Calu3 (cell line): ENCODE measurements at regions not wholly inside any gene's neighbourhood (a gene's known extent, or its start where the extent isn't known, plus 50 kb on each side); places are given as distances from the start of the nearest gene placed in this dataset.

Experiments used
- BruUV-seq: library from RNA; stranded (reverse); fragments of 400-500 nt; replicated peaks from 2 replicates; lab custom pipeline; 2021; lab: Mats Ljungman, UMichigan
- CTCF ChIA-PET: fragments of 300-600 bp; sonication (Branson Sonifier 250); formaldehyde crosslinking; loops from one replicate; lab custom pipeline; 2022; ENCODE audit warnings: antibody characterized with exemption; lab: Charles Lee
- DNase-seq: peaks from one replicate; pipeline ENCODE4 v3.0.0; 2022
- H3K27ac Mint-ChIP-seq: one replicate; pipeline ENCODE4 v1.8.0; 2022; ENCODE audit warnings: mixed read lengths; ENCODE audit not compliant: unreplicated experiment
- H3K27me3 Mint-ChIP-seq: one replicate; pipeline ENCODE4 v1.8.0; 2022; ENCODE audit warnings: mixed read lengths; ENCODE audit not compliant: unreplicated experiment
- H3K36me3 Mint-ChIP-seq: one replicate; pipeline ENCODE4 v1.8.0; 2022; ENCODE audit warnings: mild to moderate bottlenecking, moderate library complexity, mixed read lengths; ENCODE audit not compliant: insufficient read depth, unreplicated experiment
- H3K4me1 Mint-ChIP-seq: one replicate; pipeline ENCODE4 v1.8.0; 2022; ENCODE audit warnings: mild to moderate bottlenecking, low read depth, mixed read lengths; ENCODE audit not compliant: unreplicated experiment
- H3K4me3 Mint-ChIP-seq: one replicate; pipeline ENCODE4 v1.8.0; 2022; ENCODE audit warnings: mild to moderate bottlenecking, low read depth, moderate library complexity, mixed read lengths; ENCODE audit not compliant: unreplicated experiment
- H3K9me3 Mint-ChIP-seq: one replicate; pipeline ENCODE4 v1.8.0; 2022; ENCODE audit warnings: low read depth, mixed read lengths; ENCODE audit not compliant: unreplicated experiment
- intact Hi-C: fragments of 100-400 bp; cut with micrococcal nuclease; formaldehyde crosslinking; loops from one replicate; pipeline ENCODE4 v1.10.0; 2022; ENCODE audit not compliant: unreplicated experiment
- TF ChIP-seq, protein P1 (sequence below): fragments of 200-600 bp; IDR thresholded peaks from one replicate; pipeline ENCODE4 v1.8.0; 2022; ENCODE audit warnings: antibody characterized with exemption; ENCODE audit not compliant: unreplicated experiment

DNA sequence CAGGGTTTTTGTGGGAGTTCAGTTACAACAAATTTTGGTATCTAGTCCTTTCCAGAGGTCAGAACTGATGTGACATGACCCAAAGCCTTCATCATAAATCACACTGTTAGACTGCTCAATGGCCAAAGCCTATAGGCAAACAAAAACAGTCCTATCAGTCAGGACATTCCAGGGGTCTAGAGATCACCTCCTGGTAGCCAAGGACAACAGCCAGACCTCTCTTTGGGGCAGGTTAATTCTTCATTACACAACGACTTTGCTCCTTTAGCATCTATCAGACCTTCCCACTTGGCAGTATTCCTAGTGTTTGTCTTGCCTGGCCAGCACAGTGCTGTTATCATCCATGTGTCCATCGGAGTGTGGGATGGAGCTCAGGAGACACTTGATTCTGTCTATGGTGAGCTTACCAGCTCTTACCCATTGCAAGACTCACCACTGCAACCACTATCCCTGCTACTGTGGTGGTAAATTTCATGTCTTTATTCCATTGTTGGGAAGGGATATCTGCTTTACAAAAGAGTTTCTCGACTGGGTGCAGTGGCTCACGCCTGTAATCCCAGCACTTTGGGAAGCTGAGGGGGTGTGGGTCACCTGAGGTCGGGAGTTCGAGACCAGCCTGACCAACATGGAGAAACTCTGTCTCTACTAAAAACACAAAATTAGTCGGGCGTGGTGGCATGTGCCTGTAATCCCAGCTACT is 95.5 kb upstream of the DHX40 start:
- Mint-ChIP-seq H3K36me3 (no peaks in the 10 kb centered on the region), H3K9me3 (no peaks in the 10 kb centered on the region), H3K27me3 (no peaks in the 10 kb centered on the region), H3K27ac (no peak overlapping the region), H3K4me3 (no peak overlapping the region), H3K4me1 (no peaks in the 10 kb centered on the region)
- TF ChIP-seq, protein P1, sequence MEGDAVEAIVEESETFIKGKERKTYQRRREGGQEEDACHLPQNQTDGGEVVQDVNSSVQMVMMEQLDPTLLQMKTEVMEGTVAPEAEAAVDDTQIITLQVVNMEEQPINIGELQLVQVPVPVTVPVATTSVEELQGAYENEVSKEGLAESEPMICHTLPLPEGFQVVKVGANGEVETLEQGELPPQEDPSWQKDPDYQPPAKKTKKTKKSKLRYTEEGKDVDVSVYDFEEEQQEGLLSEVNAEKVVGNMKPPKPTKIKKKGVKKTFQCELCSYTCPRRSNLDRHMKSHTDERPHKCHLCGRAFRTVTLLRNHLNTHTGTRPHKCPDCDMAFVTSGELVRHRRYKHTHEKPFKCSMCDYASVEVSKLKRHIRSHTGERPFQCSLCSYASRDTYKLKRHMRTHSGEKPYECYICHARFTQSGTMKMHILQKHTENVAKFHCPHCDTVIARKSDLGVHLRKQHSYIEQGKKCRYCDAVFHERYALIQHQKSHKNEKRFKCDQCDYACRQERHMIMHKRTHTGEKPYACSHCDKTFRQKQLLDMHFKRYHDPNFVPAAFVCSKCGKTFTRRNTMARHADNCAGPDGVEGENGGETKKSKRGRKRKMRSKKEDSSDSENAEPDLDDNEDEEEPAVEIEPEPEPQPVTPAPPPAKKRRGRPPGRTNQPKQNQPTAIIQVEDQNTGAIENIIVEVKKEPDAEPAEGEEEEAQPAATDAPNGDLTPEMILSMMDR = no peak
- CTCF ChIA-PET = no interaction called here
- no TSS peak for BruUV-seq
- intact Hi-C loops = loop anchor here (5.0 kb wide), 1 partner anchor 87 kb away; no protein-coding TSS in a partner anchor
- no peak for DNase-seq

DNA sequence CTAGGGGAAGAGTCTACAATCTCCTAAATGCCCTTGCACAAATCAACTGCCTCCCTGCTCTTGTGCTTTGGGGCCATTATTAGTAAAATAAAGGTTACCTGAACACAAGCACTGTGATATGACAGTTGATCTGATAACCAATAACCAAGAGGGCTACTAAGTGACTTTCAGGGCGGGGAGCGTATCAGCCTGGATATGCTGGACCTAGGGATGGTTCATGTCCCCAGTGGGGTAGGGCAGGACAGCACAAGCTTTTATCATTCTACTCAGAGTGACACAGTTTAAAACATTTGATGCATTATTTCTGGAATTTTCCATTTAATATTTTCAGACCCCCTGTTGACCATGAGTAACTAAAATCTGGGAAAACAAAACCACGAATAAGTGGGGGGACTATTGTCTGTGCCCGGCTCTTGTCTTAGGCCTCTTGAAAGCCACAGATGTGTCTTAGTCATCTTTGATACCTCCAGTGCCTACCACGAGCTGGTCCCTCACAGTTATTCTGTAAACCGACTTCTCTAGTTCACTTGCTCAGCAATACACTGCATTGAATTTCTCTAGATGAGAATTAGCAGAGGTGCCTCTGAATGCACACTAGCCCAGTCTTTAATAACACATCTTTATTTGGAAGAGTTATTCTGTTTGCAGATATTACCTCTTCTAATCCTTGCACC is 94.6 kb upstream of the DHX40 start:
- Mint-ChIP-seq H3K27me3 (no peaks in the 10 kb centered on the region), H3K9me3 (no peaks in the 10 kb centered on the region), H3K36me3 (no peaks in the 10 kb centered on the region), H3K4me1 (no peaks in the 10 kb centered on the region), H3K4me3 (no peak overlapping the region), H3K27ac (no peak overlapping the region)
- CTCF ChIA-PET = no interaction called here
- intact Hi-C loops = no loop called here
- TF ChIP-seq, protein P1 = no peak
- BruUV-seq = no TSS peak
- DNase-seq = no peak

DNA sequence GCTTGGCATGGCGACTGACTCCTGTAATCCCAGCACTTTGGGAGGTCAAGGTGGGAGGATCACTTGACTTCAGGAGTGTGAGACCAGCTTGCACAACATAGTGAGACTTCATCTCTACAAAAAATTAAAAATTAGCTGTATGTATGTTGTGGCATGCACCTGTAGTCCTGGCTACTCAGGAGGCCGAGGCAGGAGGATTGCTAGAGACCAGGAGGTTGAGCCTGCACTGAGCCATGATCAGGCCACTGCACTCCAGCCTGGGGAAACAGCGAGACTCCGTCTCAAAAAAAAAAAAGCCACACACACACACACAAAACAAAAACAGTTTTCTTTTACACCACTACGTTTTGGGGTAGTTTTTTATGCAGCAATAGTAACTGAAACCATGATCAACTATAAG is 89.0 kb upstream of the DHX40 start:
- no TSS peak for BruUV-seq
- Mint-ChIP-seq H3K9me3 (no peaks in the 10 kb centered on the region), H3K36me3 (no peaks in the 10 kb centered on the region), H3K27me3 (no peaks in the 10 kb centered on the region), H3K4me3 (no peak overlapping the region), H3K4me1 (no peaks in the 10 kb centered on the region), H3K27ac (no peak overlapping the region)
- TF ChIP-seq, protein P1 = no peak
- no peak for DNase-seq
- intact Hi-C loops = no loop called here
- CTCF ChIA-PET = no interaction called here

DNA sequence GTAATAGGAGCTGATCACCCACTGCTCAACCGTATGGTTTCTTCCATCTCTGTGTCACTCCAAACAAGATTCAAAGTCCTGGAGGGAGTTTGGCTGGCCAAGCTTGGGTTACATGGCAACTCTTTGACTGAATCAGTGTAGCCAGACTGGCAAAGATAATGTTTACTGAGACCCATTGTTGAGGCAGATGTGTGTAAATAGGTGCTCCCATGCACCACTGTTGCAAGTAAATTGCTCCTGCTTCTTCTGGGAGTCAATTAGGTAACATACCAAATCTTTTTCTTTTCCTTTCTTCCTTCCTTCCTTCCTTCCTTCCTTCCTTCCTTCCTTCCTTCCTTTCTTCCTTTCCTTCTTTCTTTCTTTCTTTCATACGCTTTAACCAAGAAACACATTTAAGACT is 86.3 kb upstream of the DHX40 start:
- intact Hi-C loops = no loop called here
- H3K4me1 Mint-ChIP-seq = no peaks in the 10 kb centered on the region
- BruUV-seq = no TSS peak
- H3K36me3 Mint-ChIP-seq = no peaks in the 10 kb centered on the region
- H3K27me3 Mint-ChIP-seq = no peaks in the 10 kb centered on the region
- DNase-seq = no peak
- no peak overlapping the region for H3K27ac Mint-ChIP-seq
- no peaks in the 10 kb centered on the region for H3K9me3 Mint-ChIP-seq
- TF ChIP-seq, protein P1 = no peak
- CTCF ChIA-PET = no interaction called here
- H3K4me3 Mint-ChIP-seq = no peak overlapping the region
